GM23338 (cell line): ENCODE measurements at regions not wholly inside any gene's neighbourhood (a gene's known extent, or its start where the extent isn't known, plus 50 kb on each side); places are given as distances from the start of the nearest gene placed in this dataset.

Source experiments
- ATAC-seq: fragments of 200-7000 bp; cut with Tn5 transposase; 3 replicates; pipeline ENCODE4 v1.9.1; 2020
- DNase-seq: peaks from one replicate; pipeline ENCODE4 v3.0.0-alpha.2; 2015; ENCODE audit warnings: low spot score
- H2AFZ ChIP-seq: fragments of 200-600 bp; sonication (generic); 2 replicates; pipeline ENCODE4 v1.8.0; 2016; ENCODE audit warnings: antibody characterized with exemption, mild to moderate bottlenecking, moderate library complexity
- H3F3A ChIP-seq: fragments of 200-600 bp; sonication (generic); replicated peaks from 2 replicates; pipeline ENCODE4 v1.8.0; 2017; ENCODE audit warnings: antibody characterized with exemption, mixed run types, low read depth
- H3K27ac ChIP-seq: fragments of 200-600 bp; sonication (generic); 2 replicates; pipeline ENCODE4 v1.6.1; 2016; ENCODE audit warnings: low read depth
- H3K27me3 ChIP-seq: fragments of 200-600 bp; sonication (generic); 2 replicates; pipeline ENCODE4 v1.8.0; 2016; ENCODE audit warnings: mild to moderate bottlenecking, mixed run types, moderate library complexity; ENCODE audit not compliant: insufficient read depth
- H3K36me3 ChIP-seq: fragments of 200-600 bp; sonication (generic); 2 replicates; pipeline ENCODE4 v1.8.0; 2016; ENCODE audit warnings: mild to moderate bottlenecking; ENCODE audit not compliant: insufficient read depth
- H3K4me1 ChIP-seq: fragments of 200-600 bp; sonication (generic); 2 replicates; pipeline ENCODE4 v1.8.0; 2016; ENCODE audit warnings: mild to moderate bottlenecking, moderate library complexity; ENCODE audit not compliant: insufficient read depth
- H3K4me2 ChIP-seq: fragments of 200-600 bp; sonication (generic); 2 replicates; pipeline ENCODE4 v1.7.1; 2017; ENCODE audit warnings: mixed run types
- H3K4me3 ChIP-seq: fragments of 200-600 bp; sonication (generic); 2 replicates; pipeline ENCODE4 v1.6.1; 2016; ENCODE audit warnings: mixed run types
- H3K79me2 ChIP-seq: fragments of 200-600 bp; sonication (generic); replicated peaks from 2 replicates; pipeline ENCODE4 v1.8.0; 2017; ENCODE audit warnings: mild to moderate bottlenecking; ENCODE audit not compliant: insufficient read depth
- H3K9me2 ChIP-seq: fragments of 200-600 bp; sonication (generic); 2 replicates; pipeline ENCODE4 v1.8.0; 2017; ENCODE audit not compliant: insufficient read depth
- H4K20me1 ChIP-seq: fragments of 200-600 bp; sonication (generic); replicated peaks from 2 replicates; pipeline ENCODE4 v1.8.0; 2017; ENCODE audit warnings: mild to moderate bottlenecking; ENCODE audit not compliant: insufficient read depth
- H3K27ac Mint-ChIP-seq: 2 replicates; pipeline ENCODE4 v1.8.0; 2020; ENCODE audit warnings: inconsistent platforms, mild to moderate bottlenecking, moderate library complexity, mixed read lengths
- H3K27me3 Mint-ChIP-seq: 3 replicates; pipeline ENCODE4 v1.8.0; 2022; ENCODE audit warnings: low read depth, mild to moderate bottlenecking, moderate library complexity, mixed read lengths, inconsistent platforms; ENCODE audit not compliant: insufficient read depth, poor library complexity
- H3K36me3 Mint-ChIP-seq: 3 replicates; pipeline ENCODE4 v1.8.0; 2021; ENCODE audit warnings: low read depth, mild to moderate bottlenecking, inconsistent platforms, moderate library complexity, mixed read lengths
- H3K4me1 Mint-ChIP-seq: 3 replicates; pipeline ENCODE4 v1.8.0; 2020; ENCODE audit warnings: mild to moderate bottlenecking, inconsistent platforms, mixed read lengths
- H3K4me3 Mint-ChIP-seq: 3 replicates; pipeline ENCODE4 v1.8.0; 2021; ENCODE audit warnings: moderate library complexity, mild to moderate bottlenecking, inconsistent platforms, mixed read lengths
- H3K9me3 Mint-ChIP-seq: 3 replicates; pipeline ENCODE4 v1.8.0; 2020; ENCODE audit warnings: moderate library complexity, mild to moderate bottlenecking, inconsistent platforms, mixed read lengths
- CREB1 ChIP-seq: fragments of 250-450 bp; sonication (Bioruptor Pico); IDR thresholded peaks from 2 replicates; pipeline ENCODE4 v1.5.0; 2020; ENCODE audit warnings: low read depth, mild to moderate bottlenecking, moderate library complexity
- CTCF ChIP-seq, 2 experiments: fragments of 200-600 bp in 1 of 2; sonication (generic) in 1 of 2; conservative IDR thresholded peaks; 2 replicates each; pipeline versions ENCODE4 v1.5.1 to v1.6.1; 2016 to 2017; ENCODE audit warnings: antibody characterized with exemption in 2 of 2, low read depth in 2 of 2, mild to moderate bottlenecking in 2 of 2, moderate library complexity in 1 of 2
- ETS1 ChIP-seq: IDR thresholded peaks from 2 replicates; pipeline ENCODE4 v1.6.1; 2016; ENCODE audit warnings: antibody characterized with exemption
- EZH2 ChIP-seq: fragments of 200-600 bp; sonication (generic); IDR thresholded peaks from one replicate; pipeline ENCODE4 v1.8.0; 2017; ENCODE audit warnings: antibody characterized with exemption, mild to moderate bottlenecking, low read depth; ENCODE audit not compliant: unreplicated experiment
- EZH2phosphoT487 ChIP-seq: fragments of 200-600 bp; sonication (generic); IDR thresholded peaks from one replicate; pipeline ENCODE4 v1.8.1; 2018; ENCODE audit warnings: antibody characterized with exemption; ENCODE audit not compliant: unreplicated experiment
- JUNB ChIP-seq: IDR thresholded peaks from one replicate; pipeline ENCODE4 v1.6.1; 2016; ENCODE audit warnings: antibody characterized with exemption; ENCODE audit not compliant: unreplicated experiment
- NANOG ChIP-seq: IDR thresholded peaks from 2 replicates; pipeline ENCODE4 v1.6.1; 2016; ENCODE audit warnings: antibody characterized with exemption, borderline replicate concordance
- POLR2AphosphoS5 ChIP-seq: IDR thresholded peaks from 2 replicates; pipeline ENCODE4 v1.6.1; 2016; ENCODE audit warnings: antibody characterized with exemption, low read depth
- REST ChIP-seq: IDR thresholded peaks from one replicate; pipeline ENCODE4 v1.6.1; 2018; ENCODE audit warnings: antibody characterized with exemption; ENCODE audit not compliant: unreplicated experiment
- STAT1 ChIP-seq: IDR thresholded peaks from one replicate; pipeline ENCODE4 v1.6.1; 2016; ENCODE audit warnings: antibody characterized with exemption; ENCODE audit not compliant: unreplicated experiment
- ZNF114 ChIP-seq: fragments of 250-450 bp; sonication (Bioruptor Pico); IDR thresholded peaks from 2 replicates; pipeline ENCODE4 v1.5.0; 2020; ENCODE audit warnings: mild to moderate bottlenecking, moderate library complexity
- ZNF331 ChIP-seq: fragments of 250-450 bp; sonication (Bioruptor Pico); IDR thresholded peaks from 2 replicates; pipeline ENCODE4 v1.5.0; 2020; ENCODE audit warnings: low read depth, mild to moderate bottlenecking, moderate library complexity
- ZNF462 ChIP-seq: fragments of 250-450 bp; sonication (Bioruptor Pico); IDR thresholded peaks from 2 replicates; pipeline ENCODE4 v1.5.0; 2020; ENCODE audit warnings: mild to moderate bottlenecking, moderate library complexity

GRCh38 chr1:8230292-8230621, 87.7 kb upstream of the SLC45A1 start:
- H3K4me2 ChIP-seq = no peak overlapping the region
- H4K20me1 ChIP-seq = no peaks in the 10 kb centered on the region
- H3K36me3 ChIP-seq = 0 out of 2 replicates have a peak, but pooled peaks cover 3% of the 10 kb centered on the region
- no peaks in the 10 kb centered on the region for H3K27me3 ChIP-seq
- no peak overlapping the region for H3K27ac ChIP-seq
- Mint-ChIP-seq H3K36me3 (peaks cover 13% of the 10 kb centered on the region), H3K9me3 (peaks cover 22% of the 10 kb centered on the region), H3K27me3 (peaks cover 21% of the 10 kb centered on the region), H3K27ac (no peak overlapping the region), H3K4me3 (no peak overlapping the region), H3K4me1 (peaks cover 6% of the 10 kb centered on the region; the same call in 2 of the 3 replicates)
- ATAC-seq (no peak), DNase-seq (no peak)
- TF ChIP-seq ETS1 (no peak), POLR2AphosphoS5 (no peak), ZNF114 (no peak), ZNF462 (CRISPR knock-in tag) (no peak), NANOG (no peak), REST (no peak), CREB1 (CRISPR knock-in tag) (no peak), JUNB (no peak), STAT1 (no peak), CTCF (conservative IDR thresholded peaks at IDR 0.05; ENCODE audit: low read depth in 2 of 2) (no peak), ZNF331 (no peak), EZH2phosphoT487 (no peak), EZH2 (no peak)
- H2AFZ ChIP-seq = 0 out of 2 replicates have a peak overlapping the region, but pooled peaks have one; percentile 43
- H3K4me3 ChIP-seq = no peak overlapping the region
- H3F3A ChIP-seq = no peaks in the 10 kb centered on the region
- H3K4me1 ChIP-seq = no peaks in the 10 kb centered on the region
- no peaks in the 10 kb centered on the region for H3K79me2 ChIP-seq
- H3K9me2 ChIP-seq = no peaks in the 10 kb centered on the region
